Endothelial cell of umbilical vein (primary cell): ENCODE measurements at regions not wholly inside any gene's neighbourhood (a gene's known extent, or its start where the extent isn't known, plus 50 kb on each side); places are given as distances from the start of the nearest gene placed in this dataset.

Source experiments
- BruUV-seq: library from RNA; stranded (reverse); fragments of 400-500 nt; replicated peaks from 2 replicates; lab custom pipeline; 2021; lab: Mats Ljungman, UMichigan
- CTCF ChIA-PET: fragments of 300-600, 350-600 bp; sonication (Branson Sonifier 250); formaldehyde crosslinking; loops from one replicate; lab custom pipeline; 2021; ENCODE audit warnings: antibody characterized with exemption, inconsistent platforms; lab: Charles Lee
- POLR2A ChIA-PET: fragments of 300-600, 350-600 bp; sonication (Branson Sonifier 250); formaldehyde crosslinking; loops from one replicate; lab custom pipeline; 2021; ENCODE audit warnings: antibody characterized with exemption, inconsistent platforms; lab: Charles Lee
- DNase-seq: peaks from one replicate; pipeline ENCODE4 v3.0.0-alpha.2; 2011; ENCODE audit warnings: low read depth, low spot score
- FAIRE-seq: peaks from 2 replicates; lab custom pipeline; 2011; peaks lifted over from hg19 to GRCh38; lab: Jason Lieb, UNC
- H2AFZ ChIP-seq: 2 replicates; pipeline ENCODE4 v1.6.0; 2012; ENCODE audit warnings: low read depth, low read length, control low read depth, inconsistent platforms
- H3K27ac ChIP-seq: 2 replicates; pipeline ENCODE4 v1.5.1; 2011; ENCODE audit warnings: low read depth, mild to moderate bottlenecking, control low read depth, low read length, moderate library complexity; ENCODE audit not compliant: insufficient read depth
- H3K27me3 ChIP-seq, 2 experiments: 2 replicates each; pipeline versions ENCODE4 v1.6.0 to v1.6.1; 2011; ENCODE audit warnings: low read length in 2 of 2, mixed read lengths in 1 of 2; ENCODE audit not compliant: control insufficient read depth in 2 of 2, insufficient read depth in 2 of 2
- H3K36me3 ChIP-seq, 2 experiments: 2 replicates in 1 of 2; 3 replicates in 1 of 2; pipeline ENCODE4 v1.5.1; 2011; ENCODE audit warnings: low read length in 2 of 2, mild to moderate bottlenecking in 1 of 2, moderate library complexity in 1 of 2; ENCODE audit not compliant: control insufficient read depth in 2 of 2, insufficient read depth in 2 of 2; ENCODE audit errors: extremely low read depth in 1 of 2
- H3K4me1 ChIP-seq: 3 replicates; pipeline ENCODE4 v1.5.1; 2011; ENCODE audit warnings: mild to moderate bottlenecking, low read length; ENCODE audit not compliant: control insufficient read depth, insufficient read depth; ENCODE audit errors: extremely low read depth
- H3K4me2 ChIP-seq: 2 replicates; pipeline ENCODE4 v1.6.1; 2011; ENCODE audit warnings: low read length, control low read depth, mixed read lengths; ENCODE audit not compliant: insufficient read depth
- H3K4me3 ChIP-seq, 3 experiments: fragments of 200-600 bp in 1 of 3; sonication (generic), shearing (Covaris generic) in 1 of 3; replicated peaks in 1 of 3; 2 replicates each; pipeline ENCODE4 v1.5.1; 2011 to 2016; ENCODE audit warnings: control low read depth in 3 of 3, low read length in 3 of 3, mild to moderate bottlenecking in 2 of 3, inconsistent platforms in 1 of 3, low read depth in 1 of 3, moderate library complexity in 1 of 3; ENCODE audit not compliant: insufficient read depth in 1 of 3
- H3K79me2 ChIP-seq: 2 replicates; pipeline ENCODE4 v1.6.0; 2012; ENCODE audit warnings: low read length, inconsistent platforms; ENCODE audit not compliant: control insufficient read depth, insufficient read depth
- H3K9ac ChIP-seq: replicated peaks from 2 replicates; pipeline ENCODE3; 2011; ENCODE audit warnings: low read length, control low read depth; ENCODE audit not compliant: insufficient read depth; ENCODE audit errors: extremely low read depth
- H3K9me1 ChIP-seq: replicated peaks from 3 replicates; pipeline ENCODE4 v1.6.0; 2011; ENCODE audit warnings: mild to moderate bottlenecking, low read length; ENCODE audit not compliant: control insufficient read depth, insufficient read depth; ENCODE audit errors: extremely low read depth
- H3K9me3 ChIP-seq: replicated peaks from 2 replicates; pipeline ENCODE4 v1.5.1; 2012; ENCODE audit warnings: low read length, inconsistent platforms; ENCODE audit not compliant: control insufficient read depth, insufficient read depth
- H4K20me1 ChIP-seq: replicated peaks from 2 replicates; pipeline ENCODE3; 2011; ENCODE audit warnings: mild to moderate bottlenecking, low read length; ENCODE audit not compliant: control insufficient read depth, insufficient read depth; ENCODE audit errors: extremely low read depth
- CTCF ChIP-seq, 2 donors: IDR thresholded peaks; 1 replicate in 1 of 2; 2 replicates in 1 of 2; pipeline ENCODE4 v1.5.1; 2011; ENCODE audit warnings: low read length in 2 of 2, mild to moderate bottlenecking in 2 of 2, moderate library complexity in 2 of 2, control low read depth in 1 of 2, inconsistent platforms in 1 of 2, low read depth in 1 of 2; ENCODE audit not compliant: insufficient read depth in 1 of 2; ENCODE audit errors: extremely low read depth in 1 of 2
- EZH2 ChIP-seq: IDR thresholded peaks from 2 replicates; pipeline ENCODE4 v1.6.1; 2012; ENCODE audit warnings: borderline replicate concordance, low read depth, mild to moderate bottlenecking, moderate library complexity, low read length, inconsistent platforms; ENCODE audit not compliant: severe bottlenecking
- FOS ChIP-seq: IDR thresholded peaks from 2 replicates; pipeline ENCODE4 v1.6.1; 2011; ENCODE audit warnings: mild to moderate bottlenecking, low read length, moderate library complexity, borderline replicate concordance; ENCODE audit not compliant: insufficient read depth
- GATA2 ChIP-seq: IDR thresholded peaks from 2 replicates; pipeline ENCODE4 v1.7.0; 2011; ENCODE audit warnings: low read depth, mild to moderate bottlenecking, moderate library complexity, mixed read lengths, low read length; ENCODE audit not compliant: insufficient read length, insufficient read depth
- JUN ChIP-seq: IDR thresholded peaks from 2 replicates; pipeline ENCODE4 v1.6.1; 2011; ENCODE audit warnings: borderline replicate concordance, low read depth; ENCODE audit not compliant: insufficient read length, insufficient read depth
- MYC ChIP-seq: IDR thresholded peaks from one replicate; pipeline ENCODE4 v1.6.1; 2011; ENCODE audit warnings: mild to moderate bottlenecking, low read depth, low read length
- POLR2A ChIP-seq: IDR thresholded peaks from 2 replicates; pipeline ENCODE4 v1.6.1; 2012; ENCODE audit warnings: low read depth, mild to moderate bottlenecking, control low read depth, low read length
- POLR2AphosphoS5 ChIP-seq: IDR thresholded peaks from 2 replicates; pipeline ENCODE4 v1.6.1; 2012; ENCODE audit warnings: low read depth, mild to moderate bottlenecking, control low read depth, low read length, moderate library complexity; ENCODE audit not compliant: insufficient read depth
- dilution Hi-C: fragments of 300-500 bp; cut with MboI; formaldehyde crosslinking; loops from one replicate; pipeline ENCODE4 v1.15.0; 2019; ENCODE audit warnings: low sequenced_read_pairs; ENCODE audit not compliant: extremely low pct_ligation_motif_present
- intact Hi-C: fragments of 100-400 bp; cut with micrococcal nuclease; formaldehyde crosslinking; loops from one replicate; pipeline ENCODE4 v1.10.0; 2022
- TF ChIP-seq, protein P1 (sequence below): IDR thresholded peaks from 2 replicates; pipeline ENCODE4 v1.6.1; 2011; ENCODE audit not compliant: insufficient read depth, insufficient read length

DNA sequence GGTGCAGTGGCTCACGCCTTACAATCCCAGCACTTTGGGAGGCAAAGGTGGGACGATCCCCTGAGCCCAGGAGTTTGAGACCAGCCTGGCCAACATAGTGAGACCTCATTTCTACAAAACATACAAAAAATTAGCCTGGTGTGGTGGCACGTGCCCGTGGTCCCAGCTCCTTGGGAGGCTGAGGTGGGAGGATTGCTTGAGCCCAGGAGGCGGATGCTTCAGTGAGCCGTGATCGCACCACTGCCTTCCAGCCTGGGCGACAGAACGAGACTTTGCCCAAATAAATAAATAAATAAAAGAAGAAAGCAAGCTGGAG lies 91.7 kb upstream of the SEC11C start:
- TF ChIP-seq CTCF (IDR thresholded peaks at IDR 0.05; ENCODE audit: extremely low read depth in 1 of 2, insufficient read depth in 1 of 2, low read depth in 1 of 2, low read length in 2 of 2) (no peak), GATA2 (no peak), POLR2A (no peak), EZH2 (no peak), POLR2AphosphoS5 (no peak), MYC (no peak), JUN (no peak), FOS (no peak)
- TF ChIP-seq, protein P1, sequence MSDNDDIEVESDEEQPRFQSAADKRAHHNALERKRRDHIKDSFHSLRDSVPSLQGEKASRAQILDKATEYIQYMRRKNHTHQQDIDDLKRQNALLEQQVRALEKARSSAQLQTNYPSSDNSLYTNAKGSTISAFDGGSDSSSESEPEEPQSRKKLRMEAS = no peak
- intact Hi-C loops = no loop called here
- no peak overlapping the region for H3K4me3 ChIP-seq
- no peak overlapping the region for H3K9ac ChIP-seq
- ChIA-PET CTCF (interaction anchor here (1.3 kb wide), 1 partner anchor 9 kb away, joined by 3 read pairs; no protein-coding TSS in a partner anchor), POLR2A (no interaction called here)
- BruUV-seq = no TSS peak
- no peaks in the 10 kb centered on the region for H3K79me2 ChIP-seq
- H3K9me1 ChIP-seq = no peaks in the 10 kb centered on the region
- H4K20me1 ChIP-seq = no peaks in the 10 kb centered on the region
- FAIRE-seq (no peak), DNase-seq (no peak)
- H3K27ac ChIP-seq = no peak overlapping the region
- H2AFZ ChIP-seq = no peak overlapping the region
- dilution Hi-C loops = no loop called here
- H3K9me3 ChIP-seq = no peaks in the 10 kb centered on the region
- H3K27me3 ChIP-seq = peaks cover 0 to 4% of the 10 kb centered on the region in 2 experiments
- H3K36me3 ChIP-seq = no peaks in the 10 kb centered on the region
- H3K4me2 ChIP-seq = no peak overlapping the region
- H3K4me1 ChIP-seq = no peaks in the 10 kb centered on the region
